ENCODE measurements at regions not wholly inside any gene's neighbourhood (a gene's known extent, or its start where the extent isn't known, plus 50 kb on each side); places are given as distances from the start of the nearest gene placed in this dataset.

- no peak overlapping the region for H3K4me3 ChIP-seq (ENCODE audit: low read depth, low read length)
- DNase-seq (ENCODE audit: low read depth): no peak
- TF ChIP-seq CTCF (IDR thresholded peaks at IDR 0.05; ENCODE audit: control insufficient read depth, extremely low read depth, insufficient read depth): no peak
Observed at GRCh38 chr10:81696609-81697388, 178.2 kb upstream of the NRG3 start.

GRCh38 chr10:81704596-81704995 lies 170.4 kb upstream of the NRG3 start:
- DNase-seq (ENCODE audit: low read depth): no peak
- TF ChIP-seq CTCF (IDR thresholded peaks at IDR 0.05; ENCODE audit: control insufficient read depth, extremely low read depth, insufficient read depth): no peak
- H3K4me3 ChIP-seq (ENCODE audit: low read depth, low read length): no peak overlapping the region

- no peak overlapping the region for H3K4me3 ChIP-seq (ENCODE audit: low read depth, low read length)
- no peak for TF ChIP-seq CTCF (IDR thresholded peaks at IDR 0.05; ENCODE audit: control insufficient read depth, extremely low read depth, insufficient read depth)
- no peak for DNase-seq (ENCODE audit: low read depth)
Observed at GRCh38 chr10:81708416-81708815, 166.6 kb upstream of the NRG3 start.

GRCh38 chr10:81708929-81709328 lies 166.1 kb upstream of the NRG3 start:
- H3K4me3 ChIP-seq (ENCODE audit: low read depth, low read length): no peak overlapping the region
- no peak for DNase-seq (ENCODE audit: low read depth)
- no peak for TF ChIP-seq CTCF (IDR thresholded peaks at IDR 0.05; ENCODE audit: control insufficient read depth, extremely low read depth, insufficient read depth)

GRCh38 chr10:81722399-81722798 lies 152.6 kb upstream of the NRG3 start:
- no peak overlapping the region for H3K4me3 ChIP-seq (ENCODE audit: low read depth, low read length)

GRCh38 chr10:81724431-81724830 lies 150.6 kb upstream of the NRG3 start:
- no peak overlapping the region for H3K4me3 ChIP-seq (ENCODE audit: low read depth, low read length)
- TF ChIP-seq CTCF (IDR thresholded peaks at IDR 0.05; ENCODE audit: control insufficient read depth, extremely low read depth, insufficient read depth): no peak
- no peak for DNase-seq (ENCODE audit: low read depth)

More at GRCh38 chr10:81722399-81722798, 152.6 kb upstream of the NRG3 start:
- no peak for TF ChIP-seq CTCF (IDR thresholded peaks at IDR 0.05; ENCODE audit: control insufficient read depth, extremely low read depth, insufficient read depth)
- DNase-seq (ENCODE audit: low read depth): no peak

- no peak overlapping the region for H3K4me3 ChIP-seq (ENCODE audit: low read depth, low read length)
- no peak for DNase-seq (ENCODE audit: low read depth)
- no peak for TF ChIP-seq CTCF (IDR thresholded peaks at IDR 0.05; ENCODE audit: control insufficient read depth, extremely low read depth, insufficient read depth)
Observed at GRCh38 chr10:81725851-81726250, 149.1 kb upstream of the NRG3 start.

All from LNCaP clone FGC (cell line).